H9 (cell line): ENCODE measurements at regions not wholly inside any gene's neighbourhood (a gene's known extent, or its start where the extent isn't known, plus 50 kb on each side); places are given as distances from the start of the nearest gene placed in this dataset.

Source experiments
- DNase-seq: peaks from one replicate; pipeline ENCODE4 v3.0.0-alpha.2; 2017
- H2AFZ ChIP-seq: one replicate; pipeline ENCODE4 v1.6.1; 2013; ENCODE audit warnings: mild to moderate bottlenecking, low read length, control low read depth, moderate library complexity
- H2AK5ac ChIP-seq: 2 replicates; pipeline ENCODE4 v1.6.1; 2013; ENCODE audit warnings: low read length, control low read depth, mixed read lengths; ENCODE audit not compliant: insufficient read length
- H2BK120ac ChIP-seq: one replicate; pipeline ENCODE4 v1.6.1; 2013; ENCODE audit warnings: low read depth, mild to moderate bottlenecking, low read length, control low read depth, inconsistent platforms; ENCODE audit not compliant: poor library complexity, severe bottlenecking
- H2BK12ac ChIP-seq: 2 replicates; pipeline ENCODE4 v1.6.1; 2013; ENCODE audit warnings: low read length, control low read depth, mixed read lengths, low read depth; ENCODE audit not compliant: insufficient read length
- H2BK15ac ChIP-seq: 2 replicates; pipeline ENCODE4 v1.6.1; 2013; ENCODE audit warnings: low read depth, low read length, control low read depth
- H2BK20ac ChIP-seq: one replicate; pipeline ENCODE4 v1.6.1; 2013; ENCODE audit warnings: low read depth, mild to moderate bottlenecking, low read length, control low read depth, inconsistent platforms; ENCODE audit not compliant: poor library complexity, severe bottlenecking
- H2BK5ac ChIP-seq: 2 replicates; pipeline ENCODE4 v1.6.1; 2013; ENCODE audit warnings: low read length, control low read depth, mixed read lengths; ENCODE audit not compliant: insufficient read length
- H3K14ac ChIP-seq: 2 replicates; pipeline ENCODE4 v1.6.1; 2013; ENCODE audit warnings: low read length, control low read depth; ENCODE audit not compliant: insufficient read depth
- H3K18ac ChIP-seq: 2 replicates; pipeline ENCODE4 v1.6.1; 2013; ENCODE audit warnings: low read depth, mild to moderate bottlenecking, mixed read lengths, low read length, control low read depth; ENCODE audit not compliant: insufficient read length
- H3K23ac ChIP-seq: 2 replicates; pipeline ENCODE4 v1.6.1; 2013; ENCODE audit warnings: low read length, control low read depth, mixed read lengths, low read depth; ENCODE audit not compliant: insufficient read length
- H3K23me2 ChIP-seq: 2 replicates; pipeline ENCODE4 v1.6.1; 2013; ENCODE audit warnings: low read depth, mild to moderate bottlenecking, mixed read lengths, low read length, control low read depth; ENCODE audit not compliant: insufficient read length, poor library complexity, severe bottlenecking
- H3K27ac ChIP-seq: 2 replicates; pipeline ENCODE4 v1.5.1; 2013; ENCODE audit warnings: low read length, control low read depth, mixed read lengths, low read depth; ENCODE audit not compliant: insufficient read length
- H3K27me3 ChIP-seq: 2 replicates; pipeline ENCODE4 v1.6.1; 2013; ENCODE audit warnings: low read length, control low read depth, inconsistent platforms; ENCODE audit not compliant: insufficient read depth
- H3K4ac ChIP-seq: 2 replicates; pipeline ENCODE4 v1.6.1; 2013; ENCODE audit warnings: low read depth, mild to moderate bottlenecking, control low read depth, inconsistent platforms, low read length, moderate library complexity
- H3K4me1 ChIP-seq: 2 replicates; pipeline ENCODE4 v1.6.1; 2013; ENCODE audit warnings: low read length, control low read depth, inconsistent platforms; ENCODE audit not compliant: insufficient read depth
- H3K4me2 ChIP-seq: 2 replicates; pipeline ENCODE4 v1.6.1; 2013; ENCODE audit warnings: low read length, control low read depth, mixed read lengths; ENCODE audit not compliant: insufficient read length, insufficient read depth
- H3K56ac ChIP-seq: 2 replicates; pipeline ENCODE4 v1.6.1; 2013; ENCODE audit warnings: low read depth, mild to moderate bottlenecking, mixed read lengths, low read length, control low read depth; ENCODE audit not compliant: insufficient read length
- H3K79me1 ChIP-seq: 2 replicates; pipeline ENCODE4 v1.6.1; 2013; ENCODE audit warnings: low read depth, mild to moderate bottlenecking, moderate library complexity, low read length, control low read depth, inconsistent platforms; ENCODE audit not compliant: insufficient read depth, poor library complexity, severe bottlenecking
- H3K79me2 ChIP-seq: 2 replicates; pipeline ENCODE4 v1.6.1; 2013; ENCODE audit warnings: low read length, control low read depth, inconsistent platforms; ENCODE audit not compliant: insufficient read depth
- H3K9ac ChIP-seq: 2 replicates; pipeline ENCODE4 v1.6.1; 2013; ENCODE audit warnings: low read length, control low read depth, mixed read lengths; ENCODE audit not compliant: insufficient read length; ENCODE audit errors: extremely low read depth
- H3K9me3 ChIP-seq: one replicate; pipeline ENCODE4 v1.6.1; 2013; ENCODE audit warnings: low read depth, low read length, inconsistent platforms; ENCODE audit not compliant: control insufficient read depth
- H3T11ph ChIP-seq: one replicate; pipeline ENCODE4 v1.6.1; 2013; ENCODE audit warnings: mild to moderate bottlenecking, low read length, control low read depth, inconsistent platforms
- H4K20me1 ChIP-seq: one replicate; pipeline ENCODE4 v1.6.1; 2013; ENCODE audit not compliant: control insufficient read depth, insufficient read length, insufficient read depth
- H4K5ac ChIP-seq: 2 replicates; pipeline ENCODE4 v1.6.1; 2013; ENCODE audit warnings: low read depth, mild to moderate bottlenecking, mixed read lengths, low read length, control low read depth; ENCODE audit not compliant: insufficient read length
- H4K8ac ChIP-seq: replicated peaks from 2 replicates; pipeline ENCODE4 v1.6.1; 2013; ENCODE audit warnings: low read length, control low read depth, mixed read lengths, low read depth; ENCODE audit not compliant: insufficient read length
- H4K91ac ChIP-seq: 2 replicates; pipeline ENCODE4 v1.6.1; 2013; ENCODE audit warnings: low read depth, mild to moderate bottlenecking, moderate library complexity, mixed read lengths, low read length, control low read depth; ENCODE audit not compliant: insufficient read length
- H3K27ac Mint-ChIP-seq, 3 experiments: 2 replicates in 2 of 3; 3 replicates in 1 of 3; pipeline ENCODE4 v1.8.0; 2020 to 2021; ENCODE audit warnings: mixed read lengths in 3 of 3, mild to moderate bottlenecking in 1 of 3, moderate library complexity in 1 of 3
- H3K27me3 Mint-ChIP-seq: 2 replicates; pipeline ENCODE4 v1.8.0; 2021; ENCODE audit warnings: low read depth, mild to moderate bottlenecking, moderate library complexity, mixed read lengths
- H3K36me3 Mint-ChIP-seq, 3 experiments: 2 replicates in 2 of 3; 3 replicates in 1 of 3; pipeline ENCODE4 v1.8.0; 2020 to 2021; ENCODE audit warnings: low read depth in 3 of 3, mixed read lengths in 3 of 3; ENCODE audit not compliant: insufficient read depth in 1 of 3
- H3K4me1 Mint-ChIP-seq, 2 experiments: 2 replicates each; pipeline ENCODE4 v1.8.0; 2020; ENCODE audit warnings: mixed read lengths in 2 of 2
- H3K4me3 Mint-ChIP-seq, 2 experiments: 2 replicates in 1 of 2; 3 replicates in 1 of 2; pipeline ENCODE4 v1.8.0; 2020 to 2021; ENCODE audit warnings: mild to moderate bottlenecking in 2 of 2, mixed read lengths in 2 of 2, moderate library complexity in 1 of 2
- H3K9me3 Mint-ChIP-seq, 2 experiments: 2 replicates in 1 of 2; 3 replicates in 1 of 2; pipeline ENCODE4 v1.8.0; 2020; ENCODE audit warnings: mild to moderate bottlenecking in 2 of 2, mixed read lengths in 2 of 2, moderate library complexity in 1 of 2
- WGBS: extraction: QIAGEN DNeasy Blood & Tissue Kit; methylation state at CpG from one replicate; pipeline ENCODE4 v1.1.7; 2013; ENCODE audit warnings: missing lambda C conversion rate, low lambda C conversion rate, mixed read lengths; ENCODE audit not compliant: insufficient read length; ENCODE audit errors: extremely low coverage; 5-methylcytosine and 5-hydroxymethylcytosine counted together
- TF ChIP-seq, protein P1 (sequence below): fragments of 200-600 bp; sonication (generic); conservative IDR thresholded peaks from 3 replicates; pipeline ENCODE4 v1.8.0; 2021; ENCODE audit warnings: antibody characterized with exemption, mild to moderate bottlenecking

DNA sequence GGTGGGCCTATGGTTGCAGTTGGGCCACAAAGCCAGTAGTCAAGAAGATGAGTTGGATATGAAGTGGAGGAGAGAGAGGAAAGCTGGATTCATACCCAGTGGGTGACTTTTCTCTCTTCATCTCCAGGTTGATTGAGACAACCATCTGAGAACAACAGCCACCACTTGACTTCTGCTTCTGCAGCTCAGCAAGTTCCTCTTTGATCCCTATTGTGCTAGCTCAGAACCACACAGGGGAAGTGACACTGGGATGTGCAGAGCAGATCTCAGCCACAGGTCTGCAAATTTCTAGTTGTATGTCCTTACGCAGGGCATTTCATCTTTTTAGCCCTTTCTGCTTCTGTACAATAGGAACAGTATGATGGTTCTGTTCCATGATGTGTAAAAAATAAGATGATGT is 459.2 kb upstream of the ARRDC4 start:
- no peaks in the 10 kb centered on the region for H3K79me2 ChIP-seq
- no peak overlapping the region for H3K9ac ChIP-seq
- no peak overlapping the region for H3K4me2 ChIP-seq
- Mint-ChIP-seq H3K27ac (no peak overlapping the region), H3K4me1 (no peaks in the 10 kb centered on the region), H3K4me3 (no peak overlapping the region), H3K36me3 (no peaks in the 10 kb centered on the region), H3K9me3 (no peaks in the 10 kb centered on the region; a peak in 1 of 5 replicates), H3K27me3 (no peaks in the 10 kb centered on the region)
- no peaks in the 10 kb centered on the region for H4K20me1 ChIP-seq
- no peaks in the 10 kb centered on the region for H3K27me3 ChIP-seq
- H3T11ph ChIP-seq, result no peak overlapping the region
- no peak overlapping the region for H3K27ac ChIP-seq
- no peak overlapping the region for H2BK15ac ChIP-seq
- H4K91ac ChIP-seq, result no peak overlapping the region
- no peak overlapping the region for H2BK120ac ChIP-seq
- no peaks in the 10 kb centered on the region for H3K23me2 ChIP-seq
- H3K18ac ChIP-seq, result no peak overlapping the region
- TF ChIP-seq, protein P1, sequence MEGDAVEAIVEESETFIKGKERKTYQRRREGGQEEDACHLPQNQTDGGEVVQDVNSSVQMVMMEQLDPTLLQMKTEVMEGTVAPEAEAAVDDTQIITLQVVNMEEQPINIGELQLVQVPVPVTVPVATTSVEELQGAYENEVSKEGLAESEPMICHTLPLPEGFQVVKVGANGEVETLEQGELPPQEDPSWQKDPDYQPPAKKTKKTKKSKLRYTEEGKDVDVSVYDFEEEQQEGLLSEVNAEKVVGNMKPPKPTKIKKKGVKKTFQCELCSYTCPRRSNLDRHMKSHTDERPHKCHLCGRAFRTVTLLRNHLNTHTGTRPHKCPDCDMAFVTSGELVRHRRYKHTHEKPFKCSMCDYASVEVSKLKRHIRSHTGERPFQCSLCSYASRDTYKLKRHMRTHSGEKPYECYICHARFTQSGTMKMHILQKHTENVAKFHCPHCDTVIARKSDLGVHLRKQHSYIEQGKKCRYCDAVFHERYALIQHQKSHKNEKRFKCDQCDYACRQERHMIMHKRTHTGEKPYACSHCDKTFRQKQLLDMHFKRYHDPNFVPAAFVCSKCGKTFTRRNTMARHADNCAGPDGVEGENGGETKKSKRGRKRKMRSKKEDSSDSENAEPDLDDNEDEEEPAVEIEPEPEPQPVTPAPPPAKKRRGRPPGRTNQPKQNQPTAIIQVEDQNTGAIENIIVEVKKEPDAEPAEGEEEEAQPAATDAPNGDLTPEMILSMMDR, result no peak
- no peak overlapping the region for H4K5ac ChIP-seq
- no peaks in the 10 kb centered on the region for H3K79me1 ChIP-seq
- H3K4me1 ChIP-seq, result no peaks in the 10 kb centered on the region
- no CpG with 5 or more reads among the region's 1 CpG for WGBS
- no peaks in the 10 kb centered on the region for H3K9me3 ChIP-seq
- H2BK20ac ChIP-seq, result no peak overlapping the region
- H3K23ac ChIP-seq, result no peak overlapping the region
- no peak overlapping the region for H2BK12ac ChIP-seq
- no peak overlapping the region for H3K4ac ChIP-seq
- no peak overlapping the region for H3K56ac ChIP-seq
- H2AFZ ChIP-seq, result no peak overlapping the region
- no peak overlapping the region for H2AK5ac ChIP-seq
- no peak overlapping the region for H4K8ac ChIP-seq
- H3K14ac ChIP-seq, result no peak overlapping the region
- no peak overlapping the region for H2BK5ac ChIP-seq
- no peak for DNase-seq
